Astrocyte of the cerebellum (primary cell): ENCODE measurements at regions not wholly inside any gene's neighbourhood (a gene's known extent, or its start where the extent isn't known, plus 50 kb on each side); places are given as distances from the start of the nearest gene placed in this dataset.

Experiments
- DNase-seq: peaks from one replicate; pipeline ENCODE4 v3.0.0-alpha.2; 2011; ENCODE audit warnings: low read depth
- H3K4me3 ChIP-seq: 2 replicates; pipeline ENCODE4 v1.5.1; 2011; ENCODE audit warnings: mild to moderate bottlenecking, low read depth, low read length, moderate library complexity
- CTCF ChIP-seq: IDR thresholded peaks from 2 replicates; pipeline ENCODE4 v1.5.1; 2012; ENCODE audit warnings: low read length, low read depth, moderate library complexity, mild to moderate bottlenecking; ENCODE audit errors: missing control alignments
- in situ Hi-C: cut with HindIII; loops from 2 replicates; pipeline ENCODE4 v1.10.0; 2017; ENCODE audit warnings: low sequenced_read_pairs

- no peak overlapping the region for H3K4me3 ChIP-seq
- TF ChIP-seq CTCF, result no peak
- DNase-seq, result peak; percentile 23
- in situ Hi-C loops, result no loop called here
Observed at GRCh38 chr1:87833166-87833565, 504.5 kb downstream of the LMO4 start.

- TF ChIP-seq CTCF, result no peak
- H3K4me3 ChIP-seq, result no peak overlapping the region
- no peak for DNase-seq
- in situ Hi-C loops, result no loop called here
Observed at GRCh38 chr1:87834151-87834550, 505.5 kb downstream of the LMO4 start.

GRCh38 chr1:87834941-87835340 is 506.3 kb downstream of the LMO4 start:
- TF ChIP-seq CTCF, result no peak
- no peak for DNase-seq
- H3K4me3 ChIP-seq, result no peak overlapping the region
- in situ Hi-C loops, result no loop called here

GRCh38 chr1:87840767-87841166 is 512.1 kb downstream of the LMO4 start:
- in situ Hi-C loops, result no loop called here
- TF ChIP-seq CTCF, result no peak
- no peak for DNase-seq
- H3K4me3 ChIP-seq, result no peak overlapping the region

- no peak for DNase-seq
- TF ChIP-seq CTCF, result no peak
- in situ Hi-C loops, result no loop called here
- H3K4me3 ChIP-seq, result no peak overlapping the region
Observed at GRCh38 chr1:87841332-87841731, 512.7 kb downstream of the LMO4 start.

- TF ChIP-seq CTCF, result no peak
- in situ Hi-C loops, result no loop called here
- no peak overlapping the region for H3K4me3 ChIP-seq
- no peak for DNase-seq
Observed at GRCh38 chr1:87842156-87842555, 513.5 kb downstream of the LMO4 start.

GRCh38 chr1:87844251-87844650 is 515.6 kb downstream of the LMO4 start:
- no peak for TF ChIP-seq CTCF
- no peak overlapping the region for H3K4me3 ChIP-seq
- DNase-seq, result no peak
- in situ Hi-C loops, result no loop called here
